ENCODE measurements at regions not wholly inside any gene's neighbourhood (a gene's known extent, or its start where the extent isn't known, plus 50 kb on each side); places are given as distances from the start of the nearest gene placed in this dataset.

DNA sequence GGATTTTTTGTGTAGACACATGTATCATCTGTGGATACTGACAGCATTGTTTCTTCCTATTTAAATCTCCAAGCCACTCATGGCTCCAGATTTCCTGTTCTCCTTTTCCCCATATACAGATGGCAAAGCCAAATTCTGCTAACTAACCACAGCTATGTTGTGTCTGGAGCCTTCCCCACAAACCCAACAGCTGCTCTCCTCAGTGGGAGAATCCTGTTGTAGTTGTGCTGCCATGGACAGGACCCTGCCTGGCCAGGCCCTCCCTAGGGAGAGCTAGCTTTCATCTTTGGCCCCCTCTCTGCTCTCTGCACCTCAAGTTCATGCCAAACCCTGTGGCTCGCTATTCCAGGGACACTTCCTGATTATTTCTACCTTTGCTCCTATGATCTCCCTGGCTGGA lies 106.4 kb upstream of the CCDC90B start (continued):
- TF ChIP-seq, protein P1, sequence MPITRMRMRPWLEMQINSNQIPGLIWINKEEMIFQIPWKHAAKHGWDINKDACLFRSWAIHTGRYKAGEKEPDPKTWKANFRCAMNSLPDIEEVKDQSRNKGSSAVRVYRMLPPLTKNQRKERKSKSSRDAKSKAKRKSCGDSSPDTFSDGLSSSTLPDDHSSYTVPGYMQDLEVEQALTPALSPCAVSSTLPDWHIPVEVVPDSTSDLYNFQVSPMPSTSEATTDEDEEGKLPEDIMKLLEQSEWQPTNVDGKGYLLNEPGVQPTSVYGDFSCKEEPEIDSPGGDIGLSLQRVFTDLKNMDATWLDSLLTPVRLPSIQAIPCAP (CRISPR knock-in tag; IDR thresholded peaks at IDR 0.05), result no peak
- no peak for TF ChIP-seq OVOL2 (CRISPR knock-in tag; IDR thresholded peaks at IDR 0.05; ENCODE audit: borderline replicate concordance)
- TF ChIP-seq, protein P2, sequence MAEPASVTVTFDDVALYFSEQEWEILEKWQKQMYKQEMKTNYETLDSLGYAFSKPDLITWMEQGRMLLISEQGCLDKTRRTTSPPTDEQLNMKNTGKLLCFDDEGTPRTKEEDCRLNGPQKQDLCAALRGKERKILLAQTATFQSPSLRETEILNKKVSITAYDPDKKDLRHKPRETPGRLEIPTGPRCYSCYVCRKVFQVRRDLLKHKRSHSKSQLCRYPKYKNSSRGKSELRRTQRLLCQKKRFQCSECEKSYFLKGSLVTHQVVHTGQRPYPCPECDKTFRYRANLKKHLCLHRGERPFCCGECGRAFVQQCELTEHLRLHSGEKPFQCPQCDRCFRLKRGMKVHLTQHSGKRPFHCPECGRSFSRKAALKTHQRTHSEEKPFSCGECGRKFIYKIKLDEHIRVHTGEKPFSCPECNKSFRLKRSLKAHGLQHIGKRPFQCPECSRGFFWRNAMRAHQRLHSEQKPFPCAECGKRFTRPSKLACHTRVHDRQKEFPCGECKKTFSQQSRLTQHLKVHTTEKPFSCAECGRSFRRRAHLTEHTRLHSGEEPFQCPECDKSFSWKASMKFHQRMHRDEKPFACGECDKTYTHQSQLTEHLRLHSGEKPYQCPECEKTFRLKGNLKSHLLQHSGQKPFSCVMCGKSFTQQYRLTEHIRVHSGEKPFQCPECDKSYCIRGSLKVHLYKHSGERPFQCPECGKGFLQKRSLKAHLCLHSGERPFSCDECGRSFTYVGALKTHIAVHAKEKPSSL (CRISPR knock-in tag; conservative IDR thresholded peaks at IDR 0.05), result no peak
- TF ChIP-seq, protein P3, sequence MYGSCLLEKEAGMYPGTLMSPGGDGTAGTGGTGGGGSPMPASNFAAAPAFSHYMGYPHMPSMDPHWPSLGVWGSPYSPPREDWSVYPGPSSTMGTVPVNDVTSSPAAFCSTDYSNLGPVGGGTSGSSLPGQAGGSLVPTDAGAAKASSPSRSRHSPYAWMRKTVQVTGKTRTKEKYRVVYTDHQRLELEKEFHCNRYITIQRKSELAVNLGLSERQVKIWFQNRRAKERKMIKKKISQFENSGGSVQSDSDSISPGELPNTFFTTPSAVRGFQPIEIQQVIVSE (CRISPR knock-in tag; IDR thresholded peaks at IDR 0.05; ENCODE audit: borderline replicate concordance), result no peak
- TF ChIP-seq, protein P4, sequence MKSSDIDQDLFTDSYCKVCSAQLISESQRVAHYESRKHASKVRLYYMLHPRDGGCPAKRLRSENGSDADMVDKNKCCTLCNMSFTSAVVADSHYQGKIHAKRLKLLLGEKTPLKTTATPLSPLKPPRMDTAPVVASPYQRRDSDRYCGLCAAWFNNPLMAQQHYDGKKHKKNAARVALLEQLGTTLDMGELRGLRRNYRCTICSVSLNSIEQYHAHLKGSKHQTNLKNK (CRISPR knock-in tag; IDR thresholded peaks at IDR 0.05), result no peak
- no peak for TF ChIP-seq GABPB1 (CRISPR knock-in tag; IDR thresholded peaks at IDR 0.05)
- no peak for TF ChIP-seq IRF2 (CRISPR knock-in tag; IDR thresholded peaks at IDR 0.05; ENCODE audit: borderline replicate concordance, low read depth)
- TF ChIP-seq, protein P5, sequence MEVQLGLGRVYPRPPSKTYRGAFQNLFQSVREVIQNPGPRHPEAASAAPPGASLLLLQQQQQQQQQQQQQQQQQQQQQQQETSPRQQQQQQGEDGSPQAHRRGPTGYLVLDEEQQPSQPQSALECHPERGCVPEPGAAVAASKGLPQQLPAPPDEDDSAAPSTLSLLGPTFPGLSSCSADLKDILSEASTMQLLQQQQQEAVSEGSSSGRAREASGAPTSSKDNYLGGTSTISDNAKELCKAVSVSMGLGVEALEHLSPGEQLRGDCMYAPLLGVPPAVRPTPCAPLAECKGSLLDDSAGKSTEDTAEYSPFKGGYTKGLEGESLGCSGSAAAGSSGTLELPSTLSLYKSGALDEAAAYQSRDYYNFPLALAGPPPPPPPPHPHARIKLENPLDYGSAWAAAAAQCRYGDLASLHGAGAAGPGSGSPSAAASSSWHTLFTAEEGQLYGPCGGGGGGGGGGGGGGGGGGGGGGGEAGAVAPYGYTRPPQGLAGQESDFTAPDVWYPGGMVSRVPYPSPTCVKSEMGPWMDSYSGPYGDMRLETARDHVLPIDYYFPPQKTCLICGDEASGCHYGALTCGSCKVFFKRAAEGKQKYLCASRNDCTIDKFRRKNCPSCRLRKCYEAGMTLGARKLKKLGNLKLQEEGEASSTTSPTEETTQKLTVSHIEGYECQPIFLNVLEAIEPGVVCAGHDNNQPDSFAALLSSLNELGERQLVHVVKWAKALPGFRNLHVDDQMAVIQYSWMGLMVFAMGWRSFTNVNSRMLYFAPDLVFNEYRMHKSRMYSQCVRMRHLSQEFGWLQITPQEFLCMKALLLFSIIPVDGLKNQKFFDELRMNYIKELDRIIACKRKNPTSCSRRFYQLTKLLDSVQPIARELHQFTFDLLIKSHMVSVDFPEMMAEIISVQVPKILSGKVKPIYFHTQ (CRISPR knock-in tag; IDR thresholded peaks at IDR 0.05), result no peak
- TF ChIP-seq ZNF219 (CRISPR knock-in tag; IDR thresholded peaks at IDR 0.05; ENCODE audit: borderline replicate concordance), result no peak
- TF ChIP-seq, protein P6, sequence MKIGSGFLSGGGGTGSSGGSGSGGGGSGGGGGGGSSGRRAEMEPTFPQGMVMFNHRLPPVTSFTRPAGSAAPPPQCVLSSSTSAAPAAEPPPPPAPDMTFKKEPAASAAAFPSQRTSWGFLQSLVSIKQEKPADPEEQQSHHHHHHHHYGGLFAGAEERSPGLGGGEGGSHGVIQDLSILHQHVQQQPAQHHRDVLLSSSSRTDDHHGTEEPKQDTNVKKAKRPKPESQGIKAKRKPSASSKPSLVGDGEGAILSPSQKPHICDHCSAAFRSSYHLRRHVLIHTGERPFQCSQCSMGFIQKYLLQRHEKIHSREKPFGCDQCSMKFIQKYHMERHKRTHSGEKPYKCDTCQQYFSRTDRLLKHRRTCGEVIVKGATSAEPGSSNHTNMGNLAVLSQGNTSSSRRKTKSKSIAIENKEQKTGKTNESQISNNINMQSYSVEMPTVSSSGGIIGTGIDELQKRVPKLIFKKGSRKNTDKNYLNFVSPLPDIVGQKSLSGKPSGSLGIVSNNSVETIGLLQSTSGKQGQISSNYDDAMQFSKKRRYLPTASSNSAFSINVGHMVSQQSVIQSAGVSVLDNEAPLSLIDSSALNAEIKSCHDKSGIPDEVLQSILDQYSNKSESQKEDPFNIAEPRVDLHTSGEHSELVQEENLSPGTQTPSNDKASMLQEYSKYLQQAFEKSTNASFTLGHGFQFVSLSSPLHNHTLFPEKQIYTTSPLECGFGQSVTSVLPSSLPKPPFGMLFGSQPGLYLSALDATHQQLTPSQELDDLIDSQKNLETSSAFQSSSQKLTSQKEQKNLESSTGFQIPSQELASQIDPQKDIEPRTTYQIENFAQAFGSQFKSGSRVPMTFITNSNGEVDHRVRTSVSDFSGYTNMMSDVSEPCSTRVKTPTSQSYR (CRISPR knock-in tag; IDR thresholded peaks at IDR 0.05), result no peak

DNA sequence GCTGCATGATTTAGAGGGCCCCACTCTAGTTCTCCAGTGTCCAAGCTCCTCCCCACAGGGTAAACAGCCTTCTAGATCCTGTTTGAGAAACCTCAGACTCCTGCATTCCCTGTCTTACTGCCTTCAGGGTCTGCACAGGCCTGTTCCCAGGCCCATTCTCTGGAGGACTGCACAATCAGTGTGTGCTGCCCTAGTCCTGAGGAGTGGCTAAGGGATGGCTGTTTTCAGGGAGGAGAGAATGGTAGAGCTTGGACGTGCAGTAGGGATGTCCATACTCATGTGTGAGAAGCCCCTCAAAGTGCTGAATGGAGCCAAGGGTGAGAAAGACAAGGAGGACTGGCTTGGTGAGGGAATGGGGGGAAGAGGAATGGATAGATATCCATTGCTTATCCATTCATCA lies 103.8 kb upstream of the CCDC90B start:
- no peak for DNase-seq (ENCODE audit: low spot score)
- H3K4me1 Mint-ChIP-seq, result no peaks in the 10 kb centered on the region
- H3K9me3 Mint-ChIP-seq, result peaks cover 51% of the 10 kb centered on the region
- ChIA-PET CTCF (no interaction called here), POLR2A (no interaction called here)
- no peak for ATAC-seq
- no peak overlapping the region for H3K4me3 Mint-ChIP-seq
- no peak overlapping the region for H3K27ac Mint-ChIP-seq
- peaks cover 26% of the 10 kb centered on the region for H3K36me3 Mint-ChIP-seq
- peaks cover 7% of the 10 kb centered on the region; the same call in 1 of the 2 replicates for H3K27me3 Mint-ChIP-seq (ENCODE audit: low read depth)
- no peak for TF ChIP-seq MYBL2 (CRISPR knock-in tag; IDR thresholded peaks at IDR 0.05)
- TF ChIP-seq, protein P7, sequence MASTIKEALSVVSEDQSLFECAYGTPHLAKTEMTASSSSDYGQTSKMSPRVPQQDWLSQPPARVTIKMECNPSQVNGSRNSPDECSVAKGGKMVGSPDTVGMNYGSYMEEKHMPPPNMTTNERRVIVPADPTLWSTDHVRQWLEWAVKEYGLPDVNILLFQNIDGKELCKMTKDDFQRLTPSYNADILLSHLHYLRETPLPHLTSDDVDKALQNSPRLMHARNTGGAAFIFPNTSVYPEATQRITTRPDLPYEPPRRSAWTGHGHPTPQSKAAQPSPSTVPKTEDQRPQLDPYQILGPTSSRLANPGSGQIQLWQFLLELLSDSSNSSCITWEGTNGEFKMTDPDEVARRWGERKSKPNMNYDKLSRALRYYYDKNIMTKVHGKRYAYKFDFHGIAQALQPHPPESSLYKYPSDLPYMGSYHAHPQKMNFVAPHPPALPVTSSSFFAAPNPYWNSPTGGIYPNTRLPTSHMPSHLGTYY (CRISPR knock-in tag; IDR thresholded peaks at IDR 0.05), result no peak
- no peak for TF ChIP-seq EMX1 (CRISPR knock-in tag; IDR thresholded peaks at IDR 0.05)
- TF ChIP-seq TEAD4 (CRISPR knock-in tag; IDR thresholded peaks at IDR 0.05), result no peak
- TF ChIP-seq IRF2 (CRISPR knock-in tag; IDR thresholded peaks at IDR 0.05; ENCODE audit: borderline replicate concordance, low read depth), result no peak
- no peak for TF ChIP-seq CREM (CRISPR knock-in tag; IDR thresholded peaks at IDR 0.05)
- TF ChIP-seq, protein P8, sequence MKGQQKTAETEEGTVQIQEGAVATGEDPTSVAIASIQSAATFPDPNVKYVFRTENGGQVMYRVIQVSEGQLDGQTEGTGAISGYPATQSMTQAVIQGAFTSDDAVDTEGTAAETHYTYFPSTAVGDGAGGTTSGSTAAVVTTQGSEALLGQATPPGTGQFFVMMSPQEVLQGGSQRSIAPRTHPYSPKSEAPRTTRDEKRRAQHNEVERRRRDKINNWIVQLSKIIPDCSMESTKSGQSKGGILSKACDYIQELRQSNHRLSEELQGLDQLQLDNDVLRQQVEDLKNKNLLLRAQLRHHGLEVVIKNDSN (CRISPR knock-in tag; IDR thresholded peaks at IDR 0.05), result no peak
- TF ChIP-seq, protein P4 (CRISPR knock-in tag; IDR thresholded peaks at IDR 0.05), result no peak
- no peak for TF ChIP-seq OVOL2 (CRISPR knock-in tag; IDR thresholded peaks at IDR 0.05; ENCODE audit: borderline replicate concordance)
- no peak for TF ChIP-seq NR1H2 (CRISPR knock-in tag; IDR thresholded peaks at IDR 0.05)
- TF ChIP-seq, protein P9, sequence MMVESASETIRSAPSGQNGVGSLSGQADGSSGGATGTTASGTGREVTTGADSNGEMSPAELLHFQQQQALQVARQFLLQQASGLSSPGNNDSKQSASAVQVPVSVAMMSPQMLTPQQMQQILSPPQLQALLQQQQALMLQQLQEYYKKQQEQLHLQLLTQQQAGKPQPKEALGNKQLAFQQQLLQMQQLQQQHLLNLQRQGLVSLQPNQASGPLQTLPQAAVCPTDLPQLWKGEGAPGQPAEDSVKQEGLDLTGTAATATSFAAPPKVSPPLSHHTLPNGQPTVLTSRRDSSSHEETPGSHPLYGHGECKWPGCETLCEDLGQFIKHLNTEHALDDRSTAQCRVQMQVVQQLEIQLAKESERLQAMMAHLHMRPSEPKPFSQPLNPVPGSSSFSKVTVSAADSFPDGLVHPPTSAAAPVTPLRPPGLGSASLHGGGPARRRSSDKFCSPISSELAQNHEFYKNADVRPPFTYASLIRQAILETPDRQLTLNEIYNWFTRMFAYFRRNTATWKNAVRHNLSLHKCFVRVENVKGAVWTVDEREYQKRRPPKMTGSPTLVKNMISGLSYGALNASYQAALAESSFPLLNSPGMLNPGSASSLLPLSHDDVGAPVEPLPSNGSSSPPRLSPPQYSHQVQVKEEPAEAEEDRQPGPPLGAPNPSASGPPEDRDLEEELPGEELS (CRISPR knock-in tag; IDR thresholded peaks at IDR 0.05), result no peak
- TF ChIP-seq, protein P10, sequence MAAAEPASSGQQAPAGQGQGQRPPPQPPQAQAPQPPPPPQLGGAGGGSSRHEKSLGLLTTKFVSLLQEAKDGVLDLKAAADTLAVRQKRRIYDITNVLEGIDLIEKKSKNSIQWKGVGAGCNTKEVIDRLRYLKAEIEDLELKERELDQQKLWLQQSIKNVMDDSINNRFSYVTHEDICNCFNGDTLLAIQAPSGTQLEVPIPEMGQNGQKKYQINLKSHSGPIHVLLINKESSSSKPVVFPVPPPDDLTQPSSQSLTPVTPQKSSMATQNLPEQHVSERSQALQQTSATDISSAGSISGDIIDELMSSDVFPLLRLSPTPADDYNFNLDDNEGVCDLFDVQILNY (CRISPR knock-in tag; IDR thresholded peaks at IDR 0.05), result no peak
- no peak for TF ChIP-seq FOXK1 (CRISPR knock-in tag; IDR thresholded peaks at IDR 0.05)
- TF ChIP-seq TP53 (CRISPR knock-in tag; IDR thresholded peaks at IDR 0.05), result no peak

Data from WTC11 (cell line).